Activated CD4-positive, alpha-beta T cell treated with anti-CD3 and anti-CD28 coated beads, Interleukin-2, amount 50 U/mL, for 48 hours (primary cell): ENCODE measurements at regions not wholly inside any gene's neighbourhood (a gene's known extent, or its start where the extent isn't known, plus 50 kb on each side); places are given as distances from the start of the nearest gene placed in this dataset.

Source experiments
- DNase-seq, 2 experiments: peaks; one replicate each; pipeline ENCODE4 v3.0.0-alpha.2; 2020

DNA sequence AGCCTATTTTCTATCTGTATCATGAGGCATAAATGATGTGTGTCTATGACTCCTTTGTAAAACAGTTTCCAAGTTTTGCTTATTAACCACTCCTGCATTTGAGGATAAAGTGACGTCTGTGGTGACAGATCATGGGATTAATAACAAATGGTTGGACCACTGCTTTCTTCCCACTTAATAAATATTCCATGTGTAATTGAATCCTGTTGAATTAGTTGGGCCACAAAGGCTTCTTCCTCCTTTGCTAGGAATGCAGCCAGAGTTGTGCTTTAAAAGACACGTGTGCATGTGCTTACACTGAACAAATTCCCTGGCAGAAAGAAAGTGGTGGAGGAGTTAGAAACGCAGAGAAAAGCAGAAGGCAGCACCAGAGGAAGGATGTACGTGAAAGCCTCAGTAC, 150.2 kb downstream of the ACTBL2 start:
- DNase-seq: no peak

GRCh38 chr5:57327561-57328367, 153.9 kb downstream of the GPBP1 start:
- DNase-seq: peak in 1 of 2 experiments; percentile 14

DNA sequence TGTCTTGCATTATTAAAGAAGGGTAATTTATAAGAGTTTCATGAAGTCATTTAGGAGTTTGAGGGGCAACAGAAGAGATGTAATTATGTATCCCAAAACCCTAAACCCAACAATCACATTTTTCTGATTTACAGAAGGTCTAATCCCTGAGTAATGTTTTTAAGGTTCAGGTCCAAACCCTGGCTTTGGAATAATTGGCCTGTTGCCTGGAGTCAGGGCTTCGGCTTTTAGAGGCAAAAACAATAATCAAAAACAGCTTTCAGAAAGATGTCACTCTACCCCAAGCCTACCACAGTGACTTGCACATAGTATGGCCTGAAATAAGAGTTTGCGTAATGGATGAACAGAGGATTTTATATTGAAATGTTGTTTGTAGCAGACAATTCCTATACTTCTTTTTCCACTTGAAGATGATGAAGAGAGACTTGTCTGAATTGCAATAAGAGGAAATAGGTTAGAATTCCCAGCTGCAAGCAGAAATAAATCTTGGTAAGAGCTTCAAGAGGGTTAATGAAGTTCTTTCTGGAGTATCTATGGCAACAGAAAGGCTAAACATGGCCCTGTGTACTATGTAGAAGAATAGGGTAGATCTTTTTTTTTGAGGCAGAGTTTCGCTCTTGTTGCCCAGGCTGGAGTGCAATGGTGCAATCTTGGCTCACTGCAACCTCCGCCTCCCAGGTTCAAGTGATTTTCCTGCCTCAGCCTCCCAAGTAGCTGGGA, 152.0 kb downstream of the GPBP1 start:
- no peak for DNase-seq

- DNase-seq: no peak
Measured at GRCh38 chr5:57324861-57325260, 151.0 kb downstream of the GPBP1 start.

GRCh38 chr5:57324181-57324580, 150.3 kb downstream of the GPBP1 start:
- peak in 1 of 2 experiments; percentile 17 for DNase-seq

DNA sequence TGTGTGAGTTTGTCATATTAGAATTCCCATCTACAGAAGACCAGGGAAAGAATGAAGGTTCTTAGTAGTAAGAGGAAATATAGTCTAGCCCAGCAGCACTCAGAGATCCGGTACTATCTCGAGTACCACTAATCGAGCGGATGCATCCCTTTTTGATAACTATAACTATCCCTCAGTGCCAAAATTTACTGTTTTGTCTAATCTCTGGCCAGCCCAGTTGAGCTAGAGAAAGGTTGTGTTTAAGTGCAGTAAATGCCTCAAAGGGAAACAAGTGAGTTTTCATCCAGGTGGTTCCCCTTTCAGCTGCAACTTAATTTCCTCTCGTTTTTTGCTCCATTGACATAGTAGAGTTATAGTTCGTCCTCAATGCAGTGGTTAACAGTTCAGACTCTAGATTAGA, 146.7 kb downstream of the GPBP1 start:
- no peak for DNase-seq

DNA sequence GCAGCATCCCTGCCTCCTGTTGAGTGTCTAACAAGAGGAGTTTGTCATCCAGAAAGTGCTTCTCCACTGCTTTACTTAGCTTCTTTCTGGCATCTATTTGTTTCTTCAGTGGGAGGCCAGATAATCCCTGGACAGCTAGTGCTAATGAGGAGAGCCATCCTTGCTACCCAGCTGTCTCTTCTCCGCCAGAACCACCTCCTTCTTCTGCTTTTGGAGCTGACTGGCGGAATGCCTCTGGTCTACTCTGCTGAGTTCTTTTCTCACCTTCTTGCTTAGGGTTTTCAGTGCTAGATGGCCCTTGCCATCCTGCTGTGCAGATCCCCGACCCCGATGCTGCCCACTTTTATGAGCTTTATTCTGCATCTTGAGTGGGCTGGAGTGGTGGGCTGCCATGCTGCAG, 145.8 kb downstream of the GPBP1 start:
- DNase-seq: no peak

DNA sequence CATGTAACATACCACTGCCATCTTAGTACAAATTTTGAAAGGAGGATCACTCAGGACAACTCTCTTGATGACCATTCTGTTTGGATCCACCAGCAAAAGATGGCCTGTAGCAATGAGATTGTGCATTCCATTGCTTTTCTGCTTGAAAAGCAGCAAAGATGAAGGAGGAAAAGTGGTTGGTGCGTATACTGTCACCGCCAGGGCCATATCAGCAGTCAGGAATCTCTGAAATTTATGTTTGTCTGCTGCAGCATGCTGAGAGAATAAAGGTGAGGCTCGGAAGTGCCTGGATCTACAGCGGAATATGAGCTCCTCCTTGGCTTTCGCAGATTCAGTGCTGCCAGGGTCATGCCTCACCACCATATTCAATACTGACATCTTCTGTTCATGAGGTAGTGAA, 144.4 kb downstream of the GPBP1 start:
- DNase-seq: no peak

- DNase-seq: no peak
Measured at GRCh38 chr5:57317341-57317740, 143.5 kb downstream of the GPBP1 start.

DNA sequence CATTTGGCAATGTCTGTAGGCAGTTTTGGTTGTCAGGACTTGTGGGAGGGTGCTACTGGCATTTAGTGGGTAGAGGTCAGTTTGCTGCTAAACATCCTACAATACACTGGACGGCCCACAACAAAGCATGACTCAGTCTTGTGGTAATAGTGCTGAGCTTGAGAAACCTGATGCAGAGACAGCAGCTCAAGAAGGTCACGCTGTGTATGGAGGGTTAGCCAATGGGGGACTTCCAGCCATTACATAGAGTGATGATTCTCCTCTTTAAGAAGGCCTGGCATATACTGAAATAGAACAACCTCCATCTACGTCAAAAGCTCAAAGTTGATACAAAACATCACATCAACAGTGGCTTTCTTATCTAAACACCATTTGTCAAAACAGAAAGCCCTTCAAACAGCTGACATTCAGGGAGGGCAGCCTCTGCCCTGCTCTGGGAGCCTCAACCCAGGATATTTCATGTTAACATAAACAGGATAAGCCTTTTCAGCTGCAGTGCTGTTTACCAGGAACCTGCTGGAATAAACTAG, 143.0 kb downstream of the GPBP1 start:
- no peak for DNase-seq

DNA sequence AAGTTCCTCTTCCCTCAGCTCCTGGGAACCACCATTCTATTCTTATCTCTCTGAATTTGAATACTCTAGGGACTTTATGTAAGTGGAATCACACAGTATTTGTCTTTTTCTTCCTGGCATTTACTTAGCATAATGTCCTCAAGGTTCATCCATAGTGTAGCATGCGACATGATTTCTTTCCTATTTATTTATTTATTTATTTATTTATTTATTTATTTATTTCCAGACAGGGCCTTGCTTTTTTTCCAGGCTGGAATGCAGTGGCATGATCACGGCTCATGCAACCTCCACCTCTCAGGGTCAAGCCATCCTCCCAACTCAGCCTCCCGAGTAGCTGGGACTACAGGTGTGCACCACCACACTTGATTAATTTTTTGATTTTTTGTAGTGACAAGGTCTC, 142.1 kb downstream of the GPBP1 start:
- no peak for DNase-seq
